ENCODE measurements at regions not wholly inside any gene's neighbourhood (a gene's known extent, or its start where the extent isn't known, plus 50 kb on each side); places are given as distances from the start of the nearest gene placed in this dataset.

DNA sequence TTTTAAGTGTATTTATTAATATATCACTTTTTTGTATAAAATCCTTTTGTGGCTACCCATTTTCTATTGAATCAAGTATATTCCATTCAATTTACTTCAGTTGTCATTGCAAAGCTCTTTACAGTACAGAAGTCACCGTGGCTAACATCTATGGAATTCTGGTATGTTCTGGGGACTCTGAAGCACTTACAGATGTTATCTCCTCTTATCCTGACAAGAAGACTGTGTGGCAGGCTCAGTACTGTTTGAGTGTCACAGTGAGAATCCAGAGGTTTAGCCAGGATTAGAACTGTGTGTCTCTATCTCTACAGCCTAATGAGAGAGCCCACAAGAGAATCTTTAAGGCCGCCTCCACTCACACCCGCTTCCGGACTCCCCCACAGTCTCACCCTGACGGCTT lies 78.2 kb upstream of the SORBS2 start:
- no peak overlapping the region for H3K4me3 ChIP-seq (ENCODE audit: low read depth, low read length)
- no peak for DNase-seq (ENCODE audit: low read depth)
- no peak for TF ChIP-seq CTCF (IDR thresholded peaks at IDR 0.05; ENCODE audit: low read depth, low read length, missing control alignments)

GRCh38 chr4:185892165-185892564 lies 80.2 kb upstream of the SORBS2 start:
- no peak for DNase-seq (ENCODE audit: low read depth)
- no peak for TF ChIP-seq CTCF (IDR thresholded peaks at IDR 0.05; ENCODE audit: low read depth, low read length, missing control alignments)
- no peak overlapping the region for H3K4me3 ChIP-seq (ENCODE audit: low read depth, low read length)

GRCh38 chr4:185893500-185893899 lies 81.5 kb upstream of the SORBS2 start:
- H3K4me3 ChIP-seq (ENCODE audit: low read depth, low read length) = no peak overlapping the region
- no peak for TF ChIP-seq CTCF (IDR thresholded peaks at IDR 0.05; ENCODE audit: low read depth, low read length, missing control alignments)
- no peak for DNase-seq (ENCODE audit: low read depth)

- TF ChIP-seq CTCF (IDR thresholded peaks at IDR 0.05; ENCODE audit: low read depth, low read length, missing control alignments) = no peak
- H3K4me3 ChIP-seq (ENCODE audit: low read depth, low read length) = no peak overlapping the region
- DNase-seq (ENCODE audit: low read depth) = no peak
Observed at GRCh38 chr4:185894481-185894880, 82.5 kb upstream of the SORBS2 start.

DNA sequence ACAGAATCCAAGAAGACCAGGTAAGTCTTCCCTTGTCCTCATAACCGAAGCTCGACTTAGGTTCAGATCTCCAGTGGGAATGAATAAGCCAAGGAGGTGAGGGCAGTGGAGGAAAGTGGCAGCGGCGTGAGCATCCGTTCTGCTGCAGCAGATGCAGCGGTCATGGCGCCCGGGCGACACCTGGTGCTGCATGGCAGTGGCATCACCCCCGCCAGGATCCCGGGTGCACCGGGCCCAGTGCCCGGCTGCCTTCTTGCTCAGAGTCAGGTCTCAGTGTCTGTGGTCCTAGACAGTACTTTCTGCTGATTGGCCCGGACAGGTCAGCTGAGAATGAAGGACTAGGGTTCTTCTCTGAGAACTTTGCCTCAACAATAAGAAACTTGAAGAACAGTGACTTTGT lies 83.4 kb upstream of the SORBS2 start:
- H3K4me3 ChIP-seq (ENCODE audit: low read depth, low read length) = no peak overlapping the region
- DNase-seq (ENCODE audit: low read depth) = no peak
- no peak for TF ChIP-seq CTCF (IDR thresholded peaks at IDR 0.05; ENCODE audit: low read depth, low read length, missing control alignments)

DNA sequence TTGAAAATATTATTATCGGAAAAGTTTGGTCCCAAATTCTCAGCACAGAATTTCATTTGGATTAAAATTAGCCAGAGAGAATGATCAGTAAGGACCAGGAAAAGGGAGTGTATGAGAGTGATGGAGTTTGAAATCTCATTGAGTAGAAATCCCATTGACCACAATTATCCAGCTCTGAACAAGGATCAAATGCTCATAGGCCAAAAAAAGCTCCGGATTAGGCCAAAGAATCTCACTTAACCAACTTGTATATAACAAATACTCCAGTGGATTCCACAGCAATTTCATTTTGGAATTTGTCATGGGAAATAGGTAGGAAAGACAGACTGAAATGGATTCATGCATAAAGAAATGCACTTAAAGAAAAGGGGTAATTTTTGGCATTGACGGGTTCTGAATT lies 83.9 kb upstream of the SORBS2 start:
- H3K4me3 ChIP-seq (ENCODE audit: low read depth, low read length) = no peak overlapping the region
- no peak for DNase-seq (ENCODE audit: low read depth)
- TF ChIP-seq CTCF (IDR thresholded peaks at IDR 0.05; ENCODE audit: low read depth, low read length, missing control alignments) = no peak

- DNase-seq (ENCODE audit: low read depth) = no peak
- H3K4me3 ChIP-seq (ENCODE audit: low read depth, low read length) = no peak overlapping the region
- no peak for TF ChIP-seq CTCF (IDR thresholded peaks at IDR 0.05; ENCODE audit: low read depth, low read length, missing control alignments)
Observed at GRCh38 chr4:185896817-185897488, 85.0 kb upstream of the SORBS2 start.
